GM23248 (cell line): ENCODE measurements at regions not wholly inside any gene's neighbourhood (a gene's known extent, or its start where the extent isn't known, plus 50 kb on each side); places are given as distances from the start of the nearest gene placed in this dataset.

Source experiments
- DNase-seq: peaks from one replicate; pipeline ENCODE4 v3.0.0-alpha.2; 2015
- H2AFZ ChIP-seq: fragments of 200-600 bp; sonication (generic); 2 replicates; pipeline ENCODE4 v1.6.1; 2016; ENCODE audit warnings: antibody characterized with exemption
- H3F3A ChIP-seq: fragments of 200-600 bp; sonication (generic); 2 replicates; pipeline ENCODE4 v1.6.1; 2016; ENCODE audit warnings: mild to moderate bottlenecking, antibody characterized with exemption, mixed run types; ENCODE audit not compliant: insufficient read depth
- H3K27ac ChIP-seq: fragments of 200-600 bp; sonication (generic); 2 replicates; pipeline ENCODE4 v1.5.1; 2016; ENCODE audit warnings: mild to moderate bottlenecking
- H3K27me3 ChIP-seq: fragments of 200-600 bp; sonication (generic); replicated peaks from 2 replicates; pipeline ENCODE4 v1.6.1; 2016; ENCODE audit warnings: mild to moderate bottlenecking; ENCODE audit not compliant: insufficient read depth
- H3K36me3 ChIP-seq: fragments of 200-600 bp; sonication (generic); 2 replicates; pipeline ENCODE4 v1.6.1; 2016; ENCODE audit warnings: low read depth, mild to moderate bottlenecking
- H3K4me1 ChIP-seq: fragments of 200-600 bp; sonication (generic); 2 replicates; pipeline ENCODE4 v1.6.1; 2016; ENCODE audit warnings: mild to moderate bottlenecking; ENCODE audit not compliant: insufficient read depth
- H3K4me2 ChIP-seq: fragments of 200-600 bp; sonication (generic); one replicate; pipeline ENCODE4 v1.6.1; 2016; ENCODE audit warnings: mild to moderate bottlenecking; ENCODE audit not compliant: unreplicated experiment
- H3K4me3 ChIP-seq: fragments of 200-600 bp; sonication (generic); 2 replicates; pipeline ENCODE4 v1.5.1; 2016; ENCODE audit warnings: mild to moderate bottlenecking
- H3K79me2 ChIP-seq: fragments of 200-600 bp; sonication (generic); 2 replicates; pipeline ENCODE4 v1.6.1; 2016; ENCODE audit warnings: mild to moderate bottlenecking; ENCODE audit not compliant: insufficient read depth
- H3K9ac ChIP-seq: fragments of 200-600 bp; sonication (generic); 2 replicates; pipeline ENCODE4 v1.6.1; 2016; ENCODE audit warnings: mild to moderate bottlenecking
- H3K9me2 ChIP-seq: fragments of 200-600 bp; sonication (generic); 2 replicates; pipeline ENCODE4 v1.6.1; 2016; ENCODE audit warnings: mixed run types, mild to moderate bottlenecking, moderate library complexity; ENCODE audit not compliant: insufficient read depth
- H3K9me3 ChIP-seq: fragments of 200-600 bp; sonication (generic); one replicate; pipeline ENCODE4 v1.6.1; 2017; ENCODE audit warnings: low read depth
- H4K20me1 ChIP-seq: fragments of 200-600 bp; sonication (generic); 2 replicates; pipeline ENCODE4 v1.6.0; 2016; ENCODE audit not compliant: insufficient read depth
- EZH2 ChIP-seq: fragments of 200-600 bp; sonication (generic); IDR thresholded peaks from 2 replicates; pipeline ENCODE4 v1.6.1; 2018; ENCODE audit warnings: antibody characterized with exemption, mild to moderate bottlenecking; ENCODE audit not compliant: insufficient read depth, poor library complexity, severe bottlenecking
- EZH2phosphoT487 ChIP-seq: fragments of 200-600 bp; sonication (generic); IDR thresholded peaks from 2 replicates; pipeline ENCODE4 v1.6.1; 2018; ENCODE audit warnings: antibody characterized with exemption, moderate library complexity, mild to moderate bottlenecking, low read depth; ENCODE audit not compliant: insufficient read depth
- WGBS, 2 experiments: methylation state at CpG; one replicate each; pipeline ENCODE4 v1.1.6; 2015 to 2017; ENCODE audit warnings: low lambda C conversion rate in 2 of 2, low coverage in 1 of 2; ENCODE audit errors: missing lambda C conversion rate in 2 of 2; 5-methylcytosine and 5-hydroxymethylcytosine counted together
- in situ Hi-C: fragments of 300-500 bp; cut with MboI; formaldehyde crosslinking; loops from 2 replicates; pipeline ENCODE4 v1.15.0; 2020

DNA sequence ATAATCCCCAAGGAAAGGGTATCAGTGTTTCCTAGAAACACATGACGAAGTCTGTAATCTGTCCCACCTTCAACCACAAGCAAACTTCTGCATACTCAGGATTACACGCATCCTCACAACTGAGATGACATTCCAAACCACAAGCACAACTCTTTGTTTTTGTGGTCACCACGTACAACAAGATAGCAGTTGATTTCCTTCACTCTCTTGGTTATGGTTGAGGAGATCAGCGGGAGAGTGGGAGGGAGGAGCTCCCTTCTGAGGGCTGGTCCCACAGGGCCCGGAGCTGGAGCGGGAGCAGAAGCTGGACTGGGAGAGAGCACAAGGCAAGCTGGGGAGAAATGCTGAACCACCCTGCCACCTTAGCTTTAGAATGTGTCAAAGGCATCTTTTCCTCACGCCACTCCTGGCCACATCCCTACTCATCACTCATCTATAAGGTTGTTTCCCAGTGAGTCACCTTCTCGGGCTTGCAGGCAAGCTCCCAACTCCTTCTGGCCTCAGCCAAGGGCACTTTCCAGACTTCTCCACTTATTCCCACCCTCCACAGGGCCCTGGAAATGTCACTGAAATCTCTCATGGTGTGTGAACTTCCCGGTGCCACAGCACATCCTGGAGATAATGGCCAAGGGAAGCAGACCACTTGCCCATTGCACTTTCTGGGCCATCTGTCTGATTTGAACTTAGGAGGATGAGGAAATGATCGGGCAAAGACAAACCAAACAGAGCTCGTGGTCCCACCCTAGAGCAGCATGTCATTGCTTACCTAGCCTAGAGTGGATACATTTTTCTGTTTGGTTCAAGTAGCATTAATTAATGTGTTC, 98.9 kb upstream of the LGALSL start:
- Histone ChIP-seq H3K79me2 (no peaks in the 10 kb centered on the region), H2AFZ (no peak overlapping the region), H3K36me3 (no peaks in the 10 kb centered on the region), H3K4me3 (no peak overlapping the region), H3K9me3 (no peaks in the 10 kb centered on the region), H4K20me1 (no peaks in the 10 kb centered on the region), H3K9me2 (no peaks in the 10 kb centered on the region), H3K9ac (no peak overlapping the region), H3K27me3 (peaks cover 8% of the 10 kb centered on the region), H3K27ac (0 out of 2 replicates have a peak overlapping the region, but pooled peaks have one; percentile 21), H3F3A (no peaks in the 10 kb centered on the region), H3K4me1 (peaks cover 17% of the 10 kb centered on the region), H3K4me2 (no peak overlapping the region)
- TF ChIP-seq EZH2 (no peak), EZH2phosphoT487 (no peak)
- DNase-seq = peak; percentile 91
- 62 to 63% methylated on average over 11 of the region's 11 CpGs for WGBS, 2 experiments
- in situ Hi-C loops = no loop called here

DNA sequence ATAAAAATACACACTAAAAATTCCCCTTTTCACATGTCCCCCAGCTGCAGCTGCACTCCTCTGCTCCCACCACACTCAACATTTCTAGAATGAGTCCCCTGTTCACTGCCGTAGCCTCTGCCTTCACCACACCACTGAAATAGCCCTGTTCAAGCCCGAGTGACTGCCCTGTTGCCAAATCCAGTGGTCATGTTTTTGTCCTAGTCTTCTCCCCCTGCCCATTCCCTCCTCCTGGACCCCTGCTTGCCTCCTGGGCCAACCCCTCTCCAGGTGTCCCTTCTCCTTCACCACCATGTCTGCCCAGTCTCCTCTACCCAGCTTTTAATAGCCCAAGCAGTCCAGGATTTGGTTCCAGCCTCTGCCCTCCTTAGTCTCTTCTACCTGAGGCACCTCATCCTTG, 97.1 kb upstream of the LGALSL start:
- Histone ChIP-seq H3K4me1 (peaks cover 22% of the 10 kb centered on the region), H3K36me3 (no peaks in the 10 kb centered on the region), H3K79me2 (no peaks in the 10 kb centered on the region), H3K4me2 (no peak overlapping the region), H3K4me3 (no peak overlapping the region), H3K9me2 (no peaks in the 10 kb centered on the region), H4K20me1 (no peaks in the 10 kb centered on the region), H2AFZ (no peak overlapping the region), H3K27ac (no peak overlapping the region), H3K27me3 (peaks cover 8% of the 10 kb centered on the region), H3F3A (0 out of 2 replicates have a peak, but pooled peaks cover 7% of the 10 kb centered on the region), H3K9me3 (no peaks in the 10 kb centered on the region), H3K9ac (no peak overlapping the region)
- 55 to 71% methylated on average over 2 of the region's 2 CpGs for WGBS, 2 experiments
- in situ Hi-C loops = no loop called here
- DNase-seq = no peak
- no peak for TF ChIP-seq EZH2
- TF ChIP-seq EZH2phosphoT487 = no peak

DNA sequence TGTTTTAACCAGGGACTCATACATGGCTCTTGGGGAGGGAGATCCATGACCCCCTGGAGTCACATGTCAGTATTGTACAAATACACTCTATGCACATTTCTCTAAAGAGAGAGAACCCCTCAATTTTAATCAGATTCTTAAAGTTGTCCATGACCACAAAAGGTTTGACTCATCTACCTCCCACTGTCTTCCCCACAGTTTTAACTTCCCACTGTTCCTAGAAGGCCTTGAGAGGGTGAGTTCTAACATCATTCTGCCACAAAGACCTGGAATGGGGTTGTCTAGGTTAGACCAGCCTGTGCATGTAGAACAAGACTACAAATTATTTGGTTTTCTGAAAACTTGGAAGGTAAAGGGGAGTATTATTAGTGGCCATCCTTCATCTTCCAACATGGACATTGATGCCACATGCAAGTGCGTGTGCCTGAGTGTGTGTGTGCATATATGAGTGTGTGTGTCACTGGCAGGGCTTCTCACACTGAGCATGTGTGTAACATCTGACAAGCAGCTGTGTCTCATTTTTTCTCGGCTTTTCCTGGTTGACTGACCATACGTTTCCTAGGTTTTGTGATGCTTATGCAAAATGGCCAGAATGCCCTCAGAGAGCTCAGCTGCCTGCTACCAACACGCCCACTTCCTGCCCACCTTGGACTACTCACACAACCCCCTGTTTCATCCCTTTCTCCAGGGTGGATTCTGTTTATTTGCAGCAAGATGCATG, 94.6 kb upstream of the LGALSL start:
- no peak overlapping the region for H3K9ac ChIP-seq
- 0 out of 2 replicates have a peak, but pooled peaks cover 7% of the 10 kb centered on the region for H3F3A ChIP-seq
- peak overlapping the region; percentile 65 for H3K27ac ChIP-seq
- H2AFZ ChIP-seq = 0 out of 2 replicates have a peak overlapping the region, but pooled peaks have one; percentile 12
- 31 to 43% methylated on average over 4 of the region's 4 CpGs for WGBS, 2 experiments
- no peak for TF ChIP-seq EZH2
- TF ChIP-seq EZH2phosphoT487 = no peak
- H3K9me3 ChIP-seq = no peaks in the 10 kb centered on the region
- no peaks in the 10 kb centered on the region for H3K79me2 ChIP-seq
- H3K27me3 ChIP-seq = peaks cover 5% of the 10 kb centered on the region; the same call in 1 of the 2 replicates
- DNase-seq = peak; percentile 41
- no peaks in the 10 kb centered on the region for H3K36me3 ChIP-seq
- no peaks in the 10 kb centered on the region for H4K20me1 ChIP-seq
- peaks cover 22% of the 10 kb centered on the region for H3K4me1 ChIP-seq
- H3K4me2 ChIP-seq = peak overlapping the region; percentile 74
- in situ Hi-C loops = no loop called here
- no peaks in the 10 kb centered on the region for H3K9me2 ChIP-seq
- no peak overlapping the region for H3K4me3 ChIP-seq

DNA sequence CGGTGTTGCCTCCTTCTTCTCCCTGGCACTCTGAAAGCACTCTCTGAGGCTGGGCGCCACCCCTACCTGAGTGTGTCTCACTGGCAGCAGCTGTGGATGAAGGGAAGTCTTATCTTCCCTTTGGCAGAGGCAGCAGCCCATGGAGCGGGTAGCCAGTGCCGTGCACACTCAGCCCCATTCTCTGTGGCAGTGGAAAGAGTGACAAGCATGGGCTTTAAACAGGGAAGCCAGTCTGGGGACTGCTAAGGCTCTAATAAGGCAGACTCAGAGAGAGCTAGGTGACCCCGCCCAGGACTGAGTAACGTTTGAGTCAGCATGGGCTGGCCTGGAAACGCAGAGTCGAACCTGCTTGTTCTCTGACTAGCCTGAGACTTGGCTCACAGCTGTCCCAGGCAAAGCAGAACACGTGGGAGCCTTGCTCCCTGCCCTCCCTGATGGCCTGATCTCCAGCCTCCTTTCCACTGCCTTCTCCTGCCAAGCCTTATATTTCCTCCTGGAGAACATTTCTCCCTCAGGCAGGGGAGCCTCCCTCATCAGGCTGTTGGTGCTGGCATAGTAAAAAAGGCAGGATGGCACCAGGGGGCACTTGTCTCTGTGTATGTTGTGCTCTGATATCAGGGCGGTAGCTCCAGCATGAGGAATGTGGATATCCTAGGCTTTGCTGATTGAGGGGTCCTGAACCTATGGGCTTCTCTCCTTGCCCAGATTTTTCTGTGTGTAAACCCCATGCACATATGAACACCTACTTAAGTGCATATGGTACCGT, 93.9 kb upstream of the LGALSL start:
- in situ Hi-C loops = no loop called here
- Histone ChIP-seq H3K9ac (peak overlapping the region; percentile 40; the same call in 1 of the 2 replicates), H3K36me3 (no peaks in the 10 kb centered on the region), H3K4me2 (peak overlapping the region; percentile 74), H3K4me1 (peaks cover 19% of the 10 kb centered on the region), H4K20me1 (no peaks in the 10 kb centered on the region), H3F3A (0 out of 2 replicates have a peak, but pooled peaks cover 7% of the 10 kb centered on the region), H3K9me3 (no peaks in the 10 kb centered on the region), H3K4me3 (no peak overlapping the region), H3K9me2 (no peaks in the 10 kb centered on the region), H3K27me3 (peaks cover 12% of the 10 kb centered on the region), H3K79me2 (no peaks in the 10 kb centered on the region), H3K27ac (peak overlapping the region; percentile 65), H2AFZ (0 out of 2 replicates have a peak overlapping the region, but pooled peaks have one; percentile 12)
- DNase-seq = peak; percentile 99
- TF ChIP-seq EZH2 (no peak), EZH2phosphoT487 (no peak)
- 29% methylated on average over 11 of the region's 11 CpGs for WGBS, 2 experiments
